ENCODE measurements at regions not wholly inside any gene's neighbourhood (a gene's known extent, or its start where the extent isn't known, plus 50 kb on each side); places are given as distances from the start of the nearest gene placed in this dataset.
"Not testable (repeated sequence)": the region's sequence is repeated elsewhere in the genome, so short reads cannot be mapped to it uniquely, and the experiment has no call there.

GRCh38 chr15:79492065-79492464, 59.9 kb downstream of the MINAR1 start:
- no peak for DNase-seq (ENCODE audit: low spot score)

- no peak for DNase-seq (ENCODE audit: low spot score)
These were observed 62.3 kb downstream of the MINAR1 start for GRCh38 chr15:79494384-79494909.

GRCh38 chr15:79494963-79495755, 63.0 kb downstream of the MINAR1 start:
- no peak for DNase-seq (ENCODE audit: low spot score)

- DNase-seq (ENCODE audit: low spot score) = no peak
These were observed 63.6 kb downstream of the MINAR1 start for GRCh38 chr15:79495775-79496174.

- DNase-seq (ENCODE audit: low spot score) = no peak
These were observed 64.7 kb downstream of the MINAR1 start for GRCh38 chr15:79496838-79497237.

- no peak for DNase-seq (ENCODE audit: low spot score)
These were observed 69.0 kb downstream of the MINAR1 start for GRCh38 chr15:79501086-79501485.

- DNase-seq (ENCODE audit: low spot score) = no peak
These were observed 73.8 kb downstream of the MINAR1 start for GRCh38 chr15:79505956-79506355.

GRCh38 chr15:79512844-79513243, 80.7 kb downstream of the MINAR1 start:
- not testable (repeated sequence) for DNase-seq (ENCODE audit: low spot score)

- no peak for DNase-seq (ENCODE audit: low spot score)
These were observed 81.3 kb downstream of the MINAR1 start for GRCh38 chr15:79513417-79513816.

GRCh38 chr15:79513940-79514339, 81.8 kb downstream of the MINAR1 start:
- no peak for DNase-seq (ENCODE audit: low spot score)

- DNase-seq (ENCODE audit: low spot score) = no peak
These were observed 83.3 kb downstream of the MINAR1 start for GRCh38 chr15:79515300-79516027.

- DNase-seq (ENCODE audit: low spot score) = no peak
These were observed 84.0 kb downstream of the MINAR1 start for GRCh38 chr15:79516155-79516554.

GRCh38 chr15:79516646-79517045, 84.5 kb downstream of the MINAR1 start:
- DNase-seq (ENCODE audit: low spot score) = no peak

GRCh38 chr15:79519628-79520027, 87.5 kb downstream of the MINAR1 start:
- DNase-seq (ENCODE audit: low spot score) = no peak

GRCh38 chr15:79520654-79521053, 88.5 kb downstream of the MINAR1 start:
- DNase-seq (ENCODE audit: low spot score) = no peak

GRCh38 chr15:79522656-79523055, 90.5 kb downstream of the MINAR1 start:
- no peak for DNase-seq (ENCODE audit: low spot score)

GRCh38 chr15:79523266-79523665, 91.1 kb downstream of the MINAR1 start:
- no peak for DNase-seq (ENCODE audit: low spot score)

- DNase-seq (ENCODE audit: low spot score) = no peak
These were observed 92.4 kb downstream of the MINAR1 start for GRCh38 chr15:79524531-79524930.

GRCh38 chr15:79526376-79526775, 94.2 kb downstream of the MINAR1 start:
- no peak for DNase-seq (ENCODE audit: low spot score)

GRCh38 chr15:79527821-79528220, 95.7 kb downstream of the MINAR1 start:
- no peak for DNase-seq (ENCODE audit: low spot score)

- no peak for DNase-seq (ENCODE audit: low spot score)
These were observed 97.1 kb downstream of the MINAR1 start for GRCh38 chr15:79529157-79529785.

GRCh38 chr15:79535536-79535935, 103.4 kb downstream of the MINAR1 start:
- DNase-seq (ENCODE audit: low spot score) = no peak

- DNase-seq (ENCODE audit: low spot score) = no peak
These were observed 106.4 kb downstream of the MINAR1 start for GRCh38 chr15:79538527-79538926.

All from COLO829 (cell line).